WERI-Rb-1 (cell line): ENCODE measurements at regions not wholly inside any gene's neighbourhood (a gene's known extent, or its start where the extent isn't known, plus 50 kb on each side); places are given as distances from the start of the nearest gene placed in this dataset.
"Not testable (repeated sequence)": the region's sequence is repeated elsewhere in the genome, so short reads cannot be mapped to it uniquely, and the experiment has no call there.

Experiments used
- DNase-seq: peaks from one replicate; pipeline ENCODE4 v3.0.0-alpha.2; 2020
- H3K27ac ChIP-seq: fragments of 250-450 bp; sonication (Bioruptor Pico); 2 replicates; pipeline ENCODE4 v1.5.1; 2020; ENCODE audit warnings: mild to moderate bottlenecking, moderate library complexity
- H3K27me3 ChIP-seq: fragments of 250-450 bp; sonication (Bioruptor Pico); 2 replicates; pipeline ENCODE4 v1.5.1; 2021; ENCODE audit warnings: mild to moderate bottlenecking, low read depth, moderate library complexity; ENCODE audit not compliant: insufficient read depth, severe bottlenecking
- H3K36me3 ChIP-seq: fragments of 250-450 bp; sonication (Bioruptor Pico); 2 replicates; pipeline ENCODE4 v1.5.1; 2020; ENCODE audit warnings: mild to moderate bottlenecking, moderate library complexity
- H3K4me3 ChIP-seq: 2 replicates; pipeline ENCODE4 v1.5.1; 2011; ENCODE audit warnings: low read depth, mild to moderate bottlenecking, control low read depth, low read length
- H3K9me3 ChIP-seq: fragments of 250-450 bp; sonication (Bioruptor Pico); 2 replicates; pipeline ENCODE4 v1.5.1; 2021; ENCODE audit warnings: mild to moderate bottlenecking, moderate library complexity; ENCODE audit not compliant: severe bottlenecking
- CTCF ChIP-seq: IDR thresholded peaks from 2 replicates; pipeline ENCODE4 v1.5.1; 2011; ENCODE audit warnings: low read depth, mild to moderate bottlenecking, control low read depth, inconsistent platforms, low read length

GRCh38 chr3:153551536-153552285 lies 389.7 kb downstream of the RAP2B start:
- Histone ChIP-seq H3K9me3 (no peaks in the 10 kb centered on the region), H3K27ac (no peak overlapping the region), H3K27me3 (no peaks in the 10 kb centered on the region), H3K4me3 (no peak overlapping the region), H3K36me3 (no peaks in the 10 kb centered on the region)
- TF ChIP-seq CTCF: no peak
- no peak for DNase-seq

GRCh38 chr3:153552887-153553604 lies 391.0 kb downstream of the RAP2B start:
- H3K36me3 ChIP-seq: no peaks in the 10 kb centered on the region
- TF ChIP-seq CTCF: no peak
- H3K9me3 ChIP-seq: no peaks in the 10 kb centered on the region
- DNase-seq: no peak
- no peaks in the 10 kb centered on the region for H3K27me3 ChIP-seq
- H3K27ac ChIP-seq: no peak overlapping the region
- no peak overlapping the region for H3K4me3 ChIP-seq

GRCh38 chr3:153553605-153553945 lies 391.5 kb downstream of the RAP2B start:
- Histone ChIP-seq H3K27ac (no peak overlapping the region), H3K27me3 (no peaks in the 10 kb centered on the region), H3K36me3 (no peaks in the 10 kb centered on the region), H3K9me3 (no peaks in the 10 kb centered on the region), H3K4me3 (no peak overlapping the region)
- no peak for TF ChIP-seq CTCF
- no peak for DNase-seq

GRCh38 chr3:153555919-153556318 lies 393.9 kb downstream of the RAP2B start:
- no peak for TF ChIP-seq CTCF

GRCh38 chr3:153559366-153559765 lies 397.3 kb downstream of the RAP2B start:
- H3K36me3 ChIP-seq, DNase-seq, H3K4me3 ChIP-seq, H3K27ac ChIP-seq, H3K27me3 ChIP-seq: not testable (repeated sequence)
- peaks cover 12% of the 10 kb centered on the region for H3K9me3 ChIP-seq

More at GRCh38 chr3:153555919-153556318, 393.9 kb downstream of the RAP2B start:
- no peak overlapping the region for H3K27ac ChIP-seq
- no peak overlapping the region for H3K4me3 ChIP-seq
- no peaks in the 10 kb centered on the region for H3K27me3 ChIP-seq
- DNase-seq: no peak
- no peaks in the 10 kb centered on the region for H3K36me3 ChIP-seq
- H3K9me3 ChIP-seq: peaks cover 3% of the 10 kb centered on the region

- Histone ChIP-seq H3K9me3 (peaks cover 11% of the 10 kb centered on the region), H3K27me3 (no peaks in the 10 kb centered on the region), H3K36me3 (no peaks in the 10 kb centered on the region), H3K27ac (no peak overlapping the region), H3K4me3 (no peak overlapping the region)
- no peak for TF ChIP-seq CTCF
- no peak for DNase-seq
Measured at GRCh38 chr3:153567011-153567410, 405.0 kb downstream of the RAP2B start.
